Right cardiac atrium (tissue), 5 donors: ENCODE measurements at regions not wholly inside any gene's neighbourhood (a gene's known extent, or its start where the extent isn't known, plus 50 kb on each side); places are given as distances from the start of the nearest gene placed in this dataset.
"Not testable (repeated sequence)": the region's sequence is repeated elsewhere in the genome, so short reads cannot be mapped to it uniquely, and the experiment has no call there.

ENCODE experiments used
- ATAC-seq, 2 donors: fragments of 200-7000 bp; cut with Tn5 transposase; one replicate each; pipeline versions ENCODE4 v1.8.0 to v1.9.1; 2020; ENCODE audit warnings: moderate library complexity in 2 of 2, mild to moderate bottlenecking in 1 of 2
- DNase-seq, 3 donors: peaks; one replicate each; pipeline ENCODE4 v3.0.0-alpha.2; 2020
- H3K27ac ChIP-seq: one replicate; pipeline ENCODE4 v1.5.1; 2013; ENCODE audit warnings: mild to moderate bottlenecking, low read length, control low read depth, moderate library complexity
- H3K27me3 ChIP-seq: one replicate; pipeline ENCODE4 v1.6.1; 2013; ENCODE audit not compliant: control insufficient read depth, insufficient read depth
- H3K4me1 ChIP-seq: one replicate; pipeline ENCODE4 v1.6.1; 2013; ENCODE audit warnings: low read length; ENCODE audit not compliant: control insufficient read depth, insufficient read depth
- H3K4me3 ChIP-seq: one replicate; pipeline ENCODE4 v1.5.1; 2013; ENCODE audit warnings: low read length, control low read depth
- H3K9me3 ChIP-seq: one replicate; pipeline ENCODE4 v1.6.1; 2013; ENCODE audit warnings: low read length; ENCODE audit not compliant: control insufficient read depth
- WGBS: extraction: QIAGEN DNeasy Blood & Tissue Kit; methylation state at CpG from one replicate; pipeline ENCODE4 v1.1.7; 2013; 5-methylcytosine and 5-hydroxymethylcytosine counted together
- intact Hi-C, 4 donors: fragments of 100-400 bp; cut with DNase I; formaldehyde crosslinking; loops; one replicate each; pipeline versions ENCODE4 v1.11.0 to v1.14.0; 2022 to 2023
- donor health status: healthy with polysubstance abuse.
- donor health status: DM: no; HTN: yes; CAD: no.
- donor health status: DM: no; HTN: no; CAD: no.
- donor health status: DM: no; HTN: yes; CAD: no; lungs with severe emphysema.
- donor health status: DM: yes; HTN: yes; CAD: no.

- ATAC-seq (no peak), DNase-seq (no peak)
- no peaks in the 10 kb centered on the region for H3K9me3 ChIP-seq
- intact Hi-C loops, result no loop called here
- H3K4me3 ChIP-seq, result no peak overlapping the region
- WGBS, result 56% methylated on average over 4 of the region's 4 CpGs
- no peak overlapping the region for H3K27ac ChIP-seq
- H3K27me3 ChIP-seq, result no peaks in the 10 kb centered on the region
- H3K4me1 ChIP-seq, result no peaks in the 10 kb centered on the region
These were observed 98.9 kb upstream of the MAPRE2 start for GRCh38 chr18:34942276-34942675.

- Histone ChIP-seq H3K4me3 (no peak overlapping the region), H3K27me3 (no peaks in the 10 kb centered on the region), H3K27ac (no peak overlapping the region), H3K4me1 (no peaks in the 10 kb centered on the region), H3K9me3 (no peaks in the 10 kb centered on the region)
- DNase-seq (no peak), ATAC-seq (no peak)
- intact Hi-C loops, result no loop called here
- WGBS, result 91% methylated on average over 7 of the region's 7 CpGs
These were observed 98.2 kb upstream of the MAPRE2 start for GRCh38 chr18:34942975-34943374.

- DNase-seq (no peak), ATAC-seq (no peak)
- WGBS, result 80% methylated on average over 2 of the region's 2 CpGs
- H3K9me3 ChIP-seq, result no peaks in the 10 kb centered on the region
- no peak overlapping the region for H3K27ac ChIP-seq
- H3K4me3 ChIP-seq, result no peak overlapping the region
- intact Hi-C loops, result no loop called here
- no peaks in the 10 kb centered on the region for H3K27me3 ChIP-seq
- no peaks in the 10 kb centered on the region for H3K4me1 ChIP-seq
These were observed 97.6 kb upstream of the MAPRE2 start for GRCh38 chr18:34943587-34943986.

- DNase-seq, result no peak
- Histone ChIP-seq H3K4me1 (no peaks in the 10 kb centered on the region), H3K27ac (no peak overlapping the region), H3K9me3 (no peaks in the 10 kb centered on the region), H3K4me3 (no peak overlapping the region), H3K27me3 (no peaks in the 10 kb centered on the region)
- intact Hi-C loops, result no loop called here
- 60% methylated on average over 2 of the region's 2 CpGs for WGBS
- ATAC-seq, result no peak
These were observed 93.5 kb upstream of the MAPRE2 start for GRCh38 chr18:34947711-34948125.

GRCh38 chr18:34951625-34952379, 89.4 kb upstream of the MAPRE2 start:
- ATAC-seq, result no peak
- Histone ChIP-seq H3K4me3 (no peak overlapping the region), H3K27me3 (no peaks in the 10 kb centered on the region), H3K9me3 (no peaks in the 10 kb centered on the region), H3K27ac (no peak overlapping the region), H3K4me1 (no peaks in the 10 kb centered on the region)
- WGBS, result 92% methylated on average over 6 of the region's 6 CpGs
- intact Hi-C loops, result no loop called here
- no peak for DNase-seq

GRCh38 chr18:34953212-34953611, 88.0 kb upstream of the MAPRE2 start:
- Histone ChIP-seq H3K27me3 (no peaks in the 10 kb centered on the region), H3K9me3 (no peaks in the 10 kb centered on the region), H3K4me3 (no peak overlapping the region), H3K4me1 (no peaks in the 10 kb centered on the region), H3K27ac (no peak overlapping the region)
- ATAC-seq, result no peak
- WGBS, result 84% methylated on average over 2 of the region's 2 CpGs
- intact Hi-C loops, result no loop called here
- no peak for DNase-seq

GRCh38 chr18:34955494-34955893, 85.7 kb upstream of the MAPRE2 start:
- DNase-seq, H3K9me3 ChIP-seq, H3K27ac ChIP-seq, H3K4me1 ChIP-seq, ATAC-seq, H3K27me3 ChIP-seq, H3K4me3 ChIP-seq, intact Hi-C loops: not testable (repeated sequence)

GRCh38 chr18:34956663-34957062, 84.5 kb upstream of the MAPRE2 start:
- ATAC-seq, result no peak
- no peak for DNase-seq
- no peak overlapping the region for H3K27ac ChIP-seq
- H3K4me3 ChIP-seq, result no peak overlapping the region
- intact Hi-C loops, result no loop called here
- no peaks in the 10 kb centered on the region for H3K27me3 ChIP-seq
- H3K4me1 ChIP-seq, result no peaks in the 10 kb centered on the region
- H3K9me3 ChIP-seq, result no peaks in the 10 kb centered on the region

GRCh38 chr18:34957119-34957863, 83.9 kb upstream of the MAPRE2 start:
- intact Hi-C loops, result no loop called here
- no peak overlapping the region for H3K4me3 ChIP-seq
- no peaks in the 10 kb centered on the region for H3K4me1 ChIP-seq
- H3K9me3 ChIP-seq, result no peaks in the 10 kb centered on the region
- DNase-seq, result no peak
- H3K27me3 ChIP-seq, result no peaks in the 10 kb centered on the region
- no peak for ATAC-seq
- H3K27ac ChIP-seq, result no peak overlapping the region
- WGBS, result 70% methylated on average over 3 of the region's 3 CpGs

- Histone ChIP-seq H3K9me3 (no peaks in the 10 kb centered on the region), H3K27me3 (no peaks in the 10 kb centered on the region), H3K4me3 (no peak overlapping the region), H3K4me1 (no peaks in the 10 kb centered on the region), H3K27ac (no peak overlapping the region)
- DNase-seq, result no peak
- intact Hi-C loops, result no loop called here
- ATAC-seq, result no peak
- WGBS, result 76% methylated on average over 2 of the region's 2 CpGs
These were observed 83.4 kb upstream of the MAPRE2 start for GRCh38 chr18:34957864-34958259.

- 82% methylated on average over 1 of the region's 1 CpG for WGBS
- Histone ChIP-seq H3K4me1 (no peaks in the 10 kb centered on the region), H3K4me3 (no peak overlapping the region), H3K27me3 (no peaks in the 10 kb centered on the region), H3K27ac (no peak overlapping the region), H3K9me3 (no peaks in the 10 kb centered on the region)
- intact Hi-C loops, result no loop called here
- ATAC-seq (no peak), DNase-seq (no peak)
These were observed 81.9 kb upstream of the MAPRE2 start for GRCh38 chr18:34959211-34959829.
